Sigmoid colon (tissue), 4 donors: ENCODE measurements at regions not wholly inside any gene's neighbourhood (a gene's known extent, or its start where the extent isn't known, plus 50 kb on each side); places are given as distances from the start of the nearest gene placed in this dataset.

Experiments used
- CTCF ChIP-seq, 4 experiments: fragments of 450-650 bp in 3 of 4; fragments of 200-600 bp in 1 of 4; IDR thresholded peaks; one replicate each; pipeline ENCODE4 v1.5.1; 2016 to 2019; ENCODE audit warnings: antibody characterized with exemption in 4 of 4, mild to moderate bottlenecking in 3 of 4, moderate library complexity in 2 of 4
- POLR2AphosphoS5 ChIP-seq, 4 donors: sonication (generic); formaldehyde crosslinking; IDR thresholded peaks; one replicate each; pipeline ENCODE4 v1.6.1; 2017; ENCODE audit warnings: antibody characterized with exemption in 4 of 4

- TF ChIP-seq CTCF (IDR thresholded peaks at IDR 0.05) (no peak), POLR2AphosphoS5 (IDR thresholded peaks at IDR 0.05) (no peak)
These were observed 322.6 kb upstream of the XYLT1 start for GRCh38 chr16:17793354-17793753.
